SIG-M5 treated with dmso at 0.1 percent for 504 hours (cell line): ENCODE measurements at regions not wholly inside any gene's neighbourhood (a gene's known extent, or its start where the extent isn't known, plus 50 kb on each side); places are given as distances from the start of the nearest gene placed in this dataset.
"Not testable (repeated sequence)": the region's sequence is repeated elsewhere in the genome, so short reads cannot be mapped to it uniquely, and the experiment has no call there.

Experiments used
- DNase-seq: peaks from one replicate; lab custom pipeline; 2025; ENCODE audit not compliant: unreplicated experiment; lab: John Stamatoyannopoulos, UW

DNA sequence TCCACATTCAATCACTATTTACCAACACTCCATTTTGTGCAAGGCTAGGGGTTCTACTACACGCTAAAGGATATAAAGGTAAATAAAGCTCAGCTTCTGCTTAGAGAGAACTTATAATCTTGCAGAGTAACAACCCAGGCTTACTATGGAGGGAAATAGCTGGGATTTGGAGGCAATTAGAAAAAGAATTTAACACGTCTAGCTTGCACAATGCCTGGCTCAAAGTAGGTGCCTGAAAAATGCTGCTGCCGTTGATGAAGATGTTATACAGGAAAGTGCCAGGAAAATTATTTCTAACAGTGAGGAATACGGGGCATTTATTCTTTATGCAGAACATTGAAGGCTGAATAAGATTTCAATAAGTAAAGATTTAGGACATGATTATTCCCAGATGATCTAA is 214.2 kb downstream of the KITLG start:
- no peak for DNase-seq

DNA sequence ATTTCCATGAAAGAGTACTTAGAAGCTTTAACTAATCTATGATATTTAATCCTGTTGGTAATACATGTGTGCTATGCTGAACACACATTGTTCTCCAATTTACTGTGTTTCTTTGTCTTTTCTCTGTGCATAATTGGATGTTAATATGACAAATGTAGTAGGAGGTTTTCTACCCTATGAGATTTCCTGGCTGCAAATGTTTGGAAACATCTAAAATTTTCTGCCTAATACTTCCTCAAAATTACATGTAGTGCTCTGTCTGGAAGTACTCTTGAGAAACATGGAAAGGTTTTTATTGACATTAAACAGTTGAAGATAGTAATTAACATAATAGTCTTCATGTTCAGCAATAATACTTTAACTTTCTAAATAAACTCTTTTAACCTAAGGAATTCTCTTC is 213.0 kb downstream of the KITLG start:
- DNase-seq = no peak

DNA sequence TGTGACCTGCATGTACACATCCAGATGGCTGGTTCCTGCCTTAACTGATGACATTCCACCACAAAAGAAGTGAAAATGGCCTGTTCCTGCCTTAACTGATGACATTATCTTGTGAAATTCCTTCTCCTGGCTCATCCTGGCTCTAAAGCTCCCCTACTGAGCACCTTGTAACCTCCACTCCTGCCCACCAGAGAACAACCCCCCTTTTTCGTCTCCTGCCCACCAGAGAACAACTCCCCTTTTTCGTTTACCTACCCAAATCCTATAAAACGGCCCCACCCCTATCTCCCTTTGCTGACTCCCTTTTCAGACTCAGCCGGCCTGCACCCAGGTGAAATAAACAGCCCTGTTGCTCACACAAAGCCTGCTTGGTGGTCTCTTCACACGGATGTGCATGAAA is 212.2 kb downstream of the KITLG start:
- not testable (repeated sequence) for DNase-seq

DNA sequence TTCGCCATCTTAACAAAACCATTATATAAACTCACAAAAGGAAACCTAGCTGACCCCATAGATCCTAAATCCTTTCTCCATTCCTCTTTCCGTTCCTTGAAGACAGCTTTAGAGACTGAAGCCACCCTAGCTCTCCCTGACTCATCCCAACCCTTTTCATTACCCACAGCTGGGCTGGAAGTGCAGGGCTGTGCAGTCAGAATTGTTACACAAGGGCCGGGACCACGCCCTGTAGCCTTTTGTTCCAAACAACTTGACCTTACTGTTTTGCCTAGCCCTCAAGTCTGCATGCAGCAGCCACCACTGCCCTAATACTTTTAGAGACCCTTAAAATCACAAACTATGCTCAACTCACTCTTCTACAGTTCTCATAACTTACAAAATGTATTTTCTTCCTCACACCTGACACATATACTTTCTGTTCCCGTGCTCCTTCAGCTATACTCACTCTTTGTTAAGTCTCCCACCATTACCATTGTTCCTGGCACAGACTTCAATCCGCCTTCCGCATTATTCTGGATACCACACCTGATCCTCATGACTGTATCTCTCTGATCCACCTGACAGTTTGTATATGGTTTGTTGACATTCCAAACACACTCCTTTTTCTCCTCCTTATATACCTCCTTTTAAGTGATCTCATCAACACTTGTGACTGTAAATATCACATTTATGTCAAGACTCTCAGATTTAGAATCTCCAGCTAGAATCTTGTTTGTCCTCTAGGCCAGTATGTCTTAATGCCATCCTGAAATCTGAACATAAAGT is 208.7 kb downstream of the KITLG start:
- no peak for DNase-seq

GRCh38 chr12:88375306-88376305 is 204.7 kb downstream of the KITLG start:
- DNase-seq = no peak

DNA sequence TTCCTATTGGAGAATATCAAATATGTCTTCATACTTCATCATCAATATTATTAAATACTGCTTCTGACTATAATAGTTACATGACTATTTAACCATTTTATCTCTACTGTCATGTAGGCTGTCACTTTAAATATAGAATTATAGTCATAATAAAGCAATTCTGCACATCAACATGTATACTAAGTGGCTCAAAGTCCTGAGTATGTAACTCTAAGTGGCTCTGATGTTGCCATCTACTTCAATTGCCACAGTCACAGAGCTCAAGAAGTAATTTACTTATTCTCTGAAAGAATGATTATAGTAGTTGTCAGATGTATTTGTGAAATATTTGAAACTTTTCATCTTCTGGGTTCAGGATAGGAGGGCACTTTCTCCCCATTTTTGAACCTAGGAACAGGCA is 202.3 kb downstream of the KITLG start:
- DNase-seq = no peak

GRCh38 chr12:88381466-88381865 is 198.8 kb downstream of the KITLG start:
- DNase-seq = no peak

GRCh38 chr12:88383405-88383804 is 196.9 kb downstream of the KITLG start:
- no peak for DNase-seq

- DNase-seq = no peak
These were observed 191.4 kb downstream of the KITLG start for GRCh38 chr12:88388566-88389540.

DNA sequence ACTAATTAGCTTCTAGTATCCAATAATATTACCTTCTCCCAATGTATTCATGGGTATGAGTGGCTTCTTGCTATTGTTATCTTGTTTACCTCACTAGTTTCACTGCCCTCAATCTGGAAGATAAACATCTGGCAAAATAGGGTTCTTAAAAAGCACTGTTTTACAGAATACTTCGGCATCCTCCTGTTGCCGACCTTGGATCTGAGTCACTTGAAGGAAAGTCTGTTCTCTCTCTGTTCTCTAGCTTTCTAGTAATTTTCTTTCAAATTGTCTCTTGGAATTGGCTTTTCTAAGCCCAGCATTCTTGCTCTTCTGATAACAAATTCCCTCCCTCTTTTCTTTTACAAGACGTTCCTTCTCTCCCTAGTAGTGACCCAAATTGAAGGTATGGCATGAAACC is 189.5 kb downstream of the KITLG start:
- no peak for DNase-seq

DNA sequence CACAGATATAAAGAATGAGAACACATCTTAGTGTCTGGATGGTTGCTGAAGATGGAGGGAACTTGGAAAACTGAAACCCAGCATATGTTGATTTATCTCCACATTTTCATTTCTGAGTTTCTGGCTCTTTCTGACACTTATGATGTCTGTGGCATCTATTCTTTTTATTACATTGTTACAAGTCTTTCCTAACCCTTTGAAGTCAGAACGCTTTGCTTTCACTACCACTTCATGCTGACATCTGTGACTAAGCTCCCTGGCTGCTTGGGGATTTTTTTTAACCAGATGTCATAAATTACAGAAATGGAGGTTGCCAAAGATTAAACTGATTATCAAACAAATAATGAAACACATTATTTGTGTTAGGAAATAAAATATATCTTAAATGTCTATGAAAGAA is 188.7 kb downstream of the KITLG start:
- no peak for DNase-seq

- DNase-seq = no peak
These were observed 187.1 kb downstream of the KITLG start for GRCh38 chr12:88393017-88393767.

DNA sequence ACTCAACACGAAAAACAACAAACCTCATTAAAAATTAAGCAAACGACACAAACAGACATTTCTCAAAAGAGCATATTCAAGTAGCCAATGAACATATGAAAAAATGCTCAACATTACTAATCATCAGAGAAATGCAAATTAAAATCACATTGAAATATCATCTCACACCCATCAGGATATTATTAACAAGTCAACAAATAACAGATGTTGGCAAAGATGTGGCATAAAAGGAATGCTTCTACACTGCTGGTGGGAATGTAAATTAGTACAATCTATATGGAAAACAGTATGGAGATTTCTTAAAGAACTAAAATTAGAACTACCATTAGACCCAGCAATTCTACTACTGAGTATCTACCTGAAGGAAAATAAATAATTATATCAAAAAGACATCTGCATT is 182.2 kb downstream of the KITLG start:
- DNase-seq = no peak

DNA sequence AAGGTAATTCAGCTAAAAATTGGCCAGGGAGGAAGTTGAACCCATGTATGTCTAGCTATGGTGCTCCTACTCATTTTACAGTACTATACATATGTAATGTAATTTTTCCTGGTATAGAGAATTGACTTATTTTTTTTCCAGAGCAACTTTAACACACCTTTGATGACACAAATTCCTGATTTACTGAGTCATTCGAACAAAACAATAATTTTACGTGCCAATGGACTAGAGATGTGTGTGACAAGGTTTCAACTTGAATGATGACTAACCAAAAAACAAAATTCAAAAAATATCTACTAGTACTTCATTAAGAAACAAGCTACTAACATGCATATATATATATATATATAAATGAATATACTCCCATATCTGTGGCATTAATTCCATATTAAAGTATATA is 180.5 kb downstream of the KITLG start:
- no peak for DNase-seq

DNA sequence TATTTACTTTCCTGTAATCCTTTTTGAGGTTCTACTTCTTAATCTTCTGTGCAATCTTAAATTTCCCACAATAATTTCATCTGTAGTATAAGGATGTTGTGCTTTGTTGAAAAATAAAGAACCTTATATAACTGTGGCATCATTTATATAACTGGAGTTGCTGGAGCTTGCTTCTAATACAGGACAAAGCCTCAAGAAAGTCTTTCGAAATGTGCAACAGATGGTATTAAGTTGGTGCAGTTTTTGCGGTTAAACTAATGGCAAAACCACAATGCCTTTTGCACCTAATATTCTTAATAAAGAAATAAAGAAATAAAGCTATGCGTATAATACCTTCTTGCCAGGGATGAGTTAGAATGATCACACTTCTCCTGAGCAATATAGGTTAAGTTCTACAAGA is 180.0 kb downstream of the KITLG start:
- DNase-seq = no peak

- DNase-seq = no peak
These were observed 179.1 kb downstream of the KITLG start for GRCh38 chr12:88401155-88401554.

DNA sequence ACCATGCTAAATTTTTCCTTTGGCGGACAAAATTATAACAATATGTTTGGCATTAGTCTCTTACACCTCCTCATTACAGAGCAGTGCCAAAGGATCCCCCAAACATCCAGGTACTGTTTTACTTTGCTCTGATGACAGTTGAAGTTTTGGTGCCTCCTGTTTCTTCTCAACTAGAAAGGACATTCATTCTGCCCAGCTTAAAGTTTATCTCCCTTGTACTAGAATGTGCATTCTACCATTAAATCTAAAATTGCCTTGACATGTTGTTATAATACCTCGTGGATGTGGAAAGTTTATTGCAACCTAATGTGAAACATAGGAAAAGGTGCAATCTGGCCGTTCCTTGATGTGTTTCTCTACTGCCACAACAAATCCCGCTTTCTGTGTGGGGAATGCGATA is 173.4 kb downstream of the KITLG start:
- no peak for DNase-seq

DNA sequence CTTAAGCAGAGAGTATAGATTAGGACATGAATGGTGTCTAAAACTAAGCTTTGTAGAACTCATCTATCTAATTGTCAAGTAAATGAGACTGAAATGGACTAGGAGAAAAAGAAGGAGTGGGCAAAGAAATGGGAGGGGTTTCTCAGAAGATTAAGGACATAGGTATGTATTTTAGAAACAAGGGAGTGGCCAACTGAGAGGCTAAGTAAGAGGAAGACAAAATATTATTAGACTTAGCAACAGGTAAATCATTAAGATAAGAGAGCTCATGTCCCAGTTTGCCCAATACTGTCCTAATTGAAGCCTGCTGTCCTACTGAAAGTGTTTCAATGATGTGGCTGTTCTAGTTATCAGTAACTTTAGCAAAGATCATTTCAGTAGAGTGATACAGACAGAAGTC is 171.4 kb downstream of the KITLG start:
- no peak for DNase-seq

GRCh38 chr12:88409257-88409656 is 171.0 kb downstream of the KITLG start:
- DNase-seq = no peak

- DNase-seq = no peak
These were observed 168.6 kb downstream of the KITLG start for GRCh38 chr12:88411689-88412088.
